8988T (cell line): ENCODE measurements at regions not wholly inside any gene's neighbourhood (a gene's known extent, or its start where the extent isn't known, plus 50 kb on each side); places are given as distances from the start of the nearest gene placed in this dataset.
"Not testable (repeated sequence)": the region's sequence is repeated elsewhere in the genome, so short reads cannot be mapped to it uniquely, and the experiment has no call there.

Experiments
- DNase-seq: peaks from one replicate; pipeline ENCODE4 v3.0.0; 2011

GRCh38 chr3:115397433-115397832 lies 225.9 kb upstream of the GAP43 start:
- no peak for DNase-seq

GRCh38 chr3:115398506-115398905 lies 224.8 kb upstream of the GAP43 start:
- DNase-seq = no peak

GRCh38 chr3:115399750-115400149 lies 223.6 kb upstream of the GAP43 start:
- DNase-seq = no peak

GRCh38 chr3:115401298-115401697 lies 222.0 kb upstream of the GAP43 start:
- no peak for DNase-seq

DNA sequence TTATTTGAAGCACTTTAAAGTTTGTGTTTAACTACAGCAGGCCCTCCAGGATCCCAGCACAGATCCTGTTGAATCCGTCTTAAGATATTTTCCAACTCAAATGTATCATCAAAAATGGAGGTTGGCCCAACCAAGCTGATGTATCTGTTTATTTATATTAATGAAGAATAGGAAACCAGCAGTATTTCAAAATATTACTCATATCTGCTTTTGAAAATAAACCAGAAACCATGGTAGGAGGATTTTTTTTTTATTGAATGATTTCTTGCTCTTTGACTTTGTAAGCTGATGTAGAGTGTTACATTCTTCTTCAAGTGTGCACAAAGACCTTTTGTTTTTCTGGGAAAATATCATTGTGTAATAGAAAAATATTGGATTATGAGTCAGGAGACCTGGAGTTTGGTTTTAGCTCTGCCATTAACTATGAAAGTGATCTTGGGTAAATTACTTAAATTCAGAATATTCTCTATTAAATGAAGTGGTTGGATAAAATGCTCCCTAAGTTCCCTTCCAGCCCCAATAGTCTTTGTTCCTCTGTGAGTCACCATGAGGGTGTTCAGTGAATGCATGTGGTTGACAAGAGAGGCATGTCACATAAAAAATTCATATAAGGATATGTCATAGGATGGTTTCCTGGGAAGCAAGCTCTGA lies 221.3 kb upstream of the GAP43 start:
- DNase-seq = no peak

DNA sequence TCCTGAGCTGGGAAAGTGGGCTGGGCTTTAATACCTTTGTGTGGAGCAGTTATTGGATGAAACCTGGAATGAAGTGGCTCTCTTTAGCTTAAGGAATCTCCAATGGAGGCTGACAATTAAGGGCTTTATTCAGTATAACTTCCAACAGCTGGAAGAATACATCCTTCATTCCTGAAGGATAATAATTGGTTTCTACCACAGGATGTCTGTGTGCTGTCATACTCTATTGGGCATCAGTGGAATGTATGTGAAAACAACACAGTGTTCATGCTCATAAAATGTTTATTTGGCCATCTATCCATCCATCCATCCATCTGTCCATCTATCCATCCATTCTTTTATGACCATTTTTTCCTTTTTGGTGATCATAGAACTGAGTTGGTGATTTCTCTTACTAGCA lies 220.7 kb upstream of the GAP43 start:
- DNase-seq = no peak

- DNase-seq = no peak
Observed at GRCh38 chr3:115403786-115404185, 219.5 kb upstream of the GAP43 start.

- no peak for DNase-seq
Observed at GRCh38 chr3:115409596-115409995, 213.7 kb upstream of the GAP43 start.

- DNase-seq = not testable (repeated sequence)
Observed at GRCh38 chr3:115414610-115415009, 208.7 kb upstream of the GAP43 start.

GRCh38 chr3:115415246-115415996 lies 207.9 kb upstream of the GAP43 start:
- no peak for DNase-seq

- DNase-seq = no peak
Observed at GRCh38 chr3:115418583-115418982, 204.7 kb upstream of the GAP43 start.

DNA sequence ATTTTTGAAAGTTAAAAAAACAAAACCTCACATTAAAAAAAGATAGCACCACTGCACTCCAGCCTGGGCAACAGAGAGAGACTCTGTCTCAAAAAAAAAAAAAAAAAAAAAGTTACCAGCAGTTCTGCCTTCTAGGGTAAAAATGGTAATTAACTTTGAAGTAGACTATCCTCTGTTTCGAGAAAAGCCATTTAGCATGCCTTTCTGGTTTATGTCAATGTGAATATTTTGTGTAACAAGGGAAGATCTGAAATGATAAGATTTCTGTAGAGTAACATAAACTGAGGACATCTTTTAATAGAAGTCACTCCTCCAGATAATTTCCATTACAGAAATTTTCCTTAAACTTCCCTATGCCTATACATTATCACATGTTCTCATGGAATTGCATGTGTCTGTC lies 203.2 kb upstream of the GAP43 start:
- no peak for DNase-seq

DNA sequence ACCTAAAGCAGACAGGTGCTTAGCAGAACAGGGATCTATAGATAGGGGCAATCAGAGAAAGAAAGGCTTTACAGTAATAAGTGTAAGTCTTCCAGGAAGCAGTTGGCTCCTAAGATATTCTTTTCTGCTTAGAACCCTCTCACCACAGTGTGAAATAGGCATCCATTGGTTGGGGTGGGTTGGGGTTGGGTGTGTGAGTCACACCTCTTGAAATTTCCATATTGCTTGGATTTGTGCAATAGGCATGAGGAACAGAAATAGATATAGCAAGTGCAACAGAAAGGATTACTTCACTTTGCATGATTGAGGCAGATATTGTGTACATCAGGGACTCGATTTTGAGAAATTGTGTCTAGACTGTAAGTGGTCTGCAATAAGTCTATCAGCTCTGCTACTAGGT lies 200.1 kb upstream of the GAP43 start:
- no peak for DNase-seq

GRCh38 chr3:115428841-115429240 lies 194.5 kb upstream of the GAP43 start:
- DNase-seq = no peak

- peak; percentile 11 for DNase-seq
Observed at GRCh38 chr3:115436767-115437301, 186.5 kb upstream of the GAP43 start.

GRCh38 chr3:115438799-115439198 lies 184.5 kb upstream of the GAP43 start:
- no peak for DNase-seq

- no peak for DNase-seq
Observed at GRCh38 chr3:115445559-115445958, 177.8 kb upstream of the GAP43 start.

DNA sequence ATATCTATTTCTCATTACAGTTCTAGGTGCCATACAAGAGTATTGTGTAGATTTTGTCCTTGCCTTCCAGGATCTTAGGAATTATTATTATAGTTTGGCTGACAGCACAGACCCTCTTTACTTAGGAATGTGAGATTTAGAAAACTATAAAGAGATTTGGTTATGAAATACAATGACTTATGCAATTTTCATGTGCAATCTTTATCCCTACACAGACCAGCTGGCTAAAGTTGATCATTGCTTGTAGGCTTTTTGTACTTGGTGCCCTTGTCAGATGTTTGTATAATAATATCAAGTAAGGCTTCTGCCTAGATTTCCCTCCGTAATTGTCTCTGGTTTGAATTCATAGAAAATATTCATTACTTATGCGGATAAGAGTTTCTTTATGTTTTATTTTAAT lies 174.5 kb upstream of the GAP43 start:
- DNase-seq = no peak

GRCh38 chr3:115450036-115450435 lies 173.3 kb upstream of the GAP43 start:
- no peak for DNase-seq

GRCh38 chr3:115464036-115464435 lies 159.3 kb upstream of the GAP43 start:
- no peak for DNase-seq

GRCh38 chr3:115469649-115470048 lies 153.7 kb upstream of the GAP43 start:
- DNase-seq = no peak

DNA sequence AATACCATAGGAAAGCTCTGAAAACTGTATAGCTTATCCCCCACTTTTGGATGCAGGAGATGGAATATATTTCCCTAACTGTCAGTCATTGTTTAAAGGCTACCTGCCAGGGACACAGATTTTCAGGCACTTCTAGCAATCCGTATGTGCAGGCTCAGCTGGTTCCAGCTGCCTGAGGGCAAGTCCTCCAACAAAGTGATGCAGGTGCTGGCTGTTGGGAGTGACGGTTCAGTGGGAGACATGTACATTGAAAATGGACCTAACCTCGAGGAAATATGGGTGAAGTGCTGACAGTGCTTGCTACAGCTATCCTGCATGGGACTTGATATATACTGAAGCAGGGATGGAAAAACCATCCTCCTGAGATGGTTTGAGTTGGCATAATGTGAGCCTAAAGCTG lies 153.1 kb upstream of the GAP43 start:
- DNase-seq = no peak

GRCh38 chr3:115475178-115476041 lies 147.9 kb upstream of the GAP43 start:
- no peak for DNase-seq

- DNase-seq = no peak
Observed at GRCh38 chr3:115476472-115476871, 146.8 kb upstream of the GAP43 start.
